ENCODE measurements at regions not wholly inside any gene's neighbourhood (a gene's known extent, or its start where the extent isn't known, plus 50 kb on each side); places are given as distances from the start of the nearest gene placed in this dataset.

DNA sequence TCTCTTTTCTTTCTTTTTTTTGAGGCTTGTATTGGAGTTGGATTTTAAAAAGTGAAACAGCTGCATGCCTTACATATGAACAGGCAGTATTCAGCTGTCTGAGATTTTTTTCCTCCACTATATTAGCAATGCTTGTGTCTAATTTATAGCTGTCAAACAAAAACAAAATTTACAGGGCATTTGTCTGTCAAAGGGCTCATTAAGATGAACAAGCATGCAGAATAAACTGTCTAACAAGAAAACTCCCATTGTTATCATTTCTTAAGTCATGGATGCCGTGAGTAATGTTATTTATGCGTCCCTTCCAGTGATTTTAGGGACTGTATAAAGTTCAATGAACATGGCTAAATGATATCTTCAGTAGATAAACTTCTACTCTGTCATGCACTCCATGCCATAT, 674.7 kb downstream of the PLCL1 start:
- Histone ChIP-seq H3K4me2 (ENCODE audit: low read length) (no peak overlapping the region), H3K9me2 (replicated peaks; ENCODE audit: low read length) (no peaks in the 10 kb centered on the region), H3K4me1 (ENCODE audit: insufficient read depth, low read length) (no peaks in the 10 kb centered on the region), H3K27me3 (ENCODE audit: low read length) (no peaks in the 10 kb centered on the region), H3K9ac (ENCODE audit: low read length) (no peak overlapping the region), H4K20me1 (ENCODE audit: low read length) (no peaks in the 10 kb centered on the region), H2AFZ (ENCODE audit: low read length) (no peak overlapping the region), H3K79me2 (ENCODE audit: low read length) (no peaks in the 10 kb centered on the region), H3K27ac (ENCODE audit: low read length) (no peak overlapping the region), H3F3A (ENCODE audit: low read length, unreplicated experiment) (no peaks in the 10 kb centered on the region), H3K36me3 (ENCODE audit: low read depth, low read length) (no peaks in the 10 kb centered on the region), H3K4me3 (ENCODE audit: low read length) (no peak overlapping the region), H3K9me3 (ENCODE audit: low read length) (0 out of 2 replicates have a peak, but pooled peaks cover 5% of the 10 kb centered on the region)
- intact Hi-C loops (cut with micrococcal nuclease): no loop called here
- no TSS peak for BruUV-seq (replicated peaks)
- POLR2A ChIA-PET (ENCODE audit: unreplicated experiment): no interaction called here
- CTCF ChIA-PET: no interaction called here
- DNase-seq (no peak), ATAC-seq (no peak)
- TF ChIP-seq EZH2phosphoT487 (IDR thresholded peaks at IDR 0.05; ENCODE audit: borderline replicate concordance, low read length) (no peak), EZH2 (IDR thresholded peaks at IDR 0.05; ENCODE audit: low read length, unreplicated experiment) (no peak)
- TF ChIP-seq, protein P1, sequence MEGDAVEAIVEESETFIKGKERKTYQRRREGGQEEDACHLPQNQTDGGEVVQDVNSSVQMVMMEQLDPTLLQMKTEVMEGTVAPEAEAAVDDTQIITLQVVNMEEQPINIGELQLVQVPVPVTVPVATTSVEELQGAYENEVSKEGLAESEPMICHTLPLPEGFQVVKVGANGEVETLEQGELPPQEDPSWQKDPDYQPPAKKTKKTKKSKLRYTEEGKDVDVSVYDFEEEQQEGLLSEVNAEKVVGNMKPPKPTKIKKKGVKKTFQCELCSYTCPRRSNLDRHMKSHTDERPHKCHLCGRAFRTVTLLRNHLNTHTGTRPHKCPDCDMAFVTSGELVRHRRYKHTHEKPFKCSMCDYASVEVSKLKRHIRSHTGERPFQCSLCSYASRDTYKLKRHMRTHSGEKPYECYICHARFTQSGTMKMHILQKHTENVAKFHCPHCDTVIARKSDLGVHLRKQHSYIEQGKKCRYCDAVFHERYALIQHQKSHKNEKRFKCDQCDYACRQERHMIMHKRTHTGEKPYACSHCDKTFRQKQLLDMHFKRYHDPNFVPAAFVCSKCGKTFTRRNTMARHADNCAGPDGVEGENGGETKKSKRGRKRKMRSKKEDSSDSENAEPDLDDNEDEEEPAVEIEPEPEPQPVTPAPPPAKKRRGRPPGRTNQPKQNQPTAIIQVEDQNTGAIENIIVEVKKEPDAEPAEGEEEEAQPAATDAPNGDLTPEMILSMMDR (conservative IDR thresholded peaks at IDR 0.05; ENCODE audit: low read depth, low read length): no peak

GRCh38 chr2:198478361-198478760, 674.0 kb downstream of the PLCL1 start:
- 0 out of 2 replicates have a peak, but pooled peaks cover 5% of the 10 kb centered on the region for H3K9me3 ChIP-seq (ENCODE audit: low read length)
- DNase-seq (no peak), ATAC-seq (no peak)
- CTCF ChIA-PET: no interaction called here
- no peaks in the 10 kb centered on the region for H3K36me3 ChIP-seq (ENCODE audit: low read depth, low read length)
- H2AFZ ChIP-seq (ENCODE audit: low read length): no peak overlapping the region
- H3K79me2 ChIP-seq (ENCODE audit: low read length): no peaks in the 10 kb centered on the region
- TF ChIP-seq EZH2 (IDR thresholded peaks at IDR 0.05; ENCODE audit: low read length, unreplicated experiment) (no peak), EZH2phosphoT487 (IDR thresholded peaks at IDR 0.05; ENCODE audit: borderline replicate concordance, low read length) (no peak)
- TF ChIP-seq, protein P1 (conservative IDR thresholded peaks at IDR 0.05; ENCODE audit: low read depth, low read length): no peak
- no peak overlapping the region for H3K4me2 ChIP-seq (ENCODE audit: low read length)
- BruUV-seq (replicated peaks): no TSS peak
- H3K4me3 ChIP-seq (ENCODE audit: low read length): no peak overlapping the region
- H3F3A ChIP-seq (ENCODE audit: low read length, unreplicated experiment): no peaks in the 10 kb centered on the region
- H3K9me2 ChIP-seq (replicated peaks; ENCODE audit: low read length): no peaks in the 10 kb centered on the region
- intact Hi-C loops (cut with micrococcal nuclease): no loop called here
- no peaks in the 10 kb centered on the region for H3K4me1 ChIP-seq (ENCODE audit: insufficient read depth, low read length)
- POLR2A ChIA-PET (ENCODE audit: unreplicated experiment): no interaction called here
- no peak overlapping the region for H3K9ac ChIP-seq (ENCODE audit: low read length)
- no peaks in the 10 kb centered on the region for H3K27me3 ChIP-seq (ENCODE audit: low read length)
- no peak overlapping the region for H3K27ac ChIP-seq (ENCODE audit: low read length)
- H4K20me1 ChIP-seq (ENCODE audit: low read length): no peaks in the 10 kb centered on the region

DNA sequence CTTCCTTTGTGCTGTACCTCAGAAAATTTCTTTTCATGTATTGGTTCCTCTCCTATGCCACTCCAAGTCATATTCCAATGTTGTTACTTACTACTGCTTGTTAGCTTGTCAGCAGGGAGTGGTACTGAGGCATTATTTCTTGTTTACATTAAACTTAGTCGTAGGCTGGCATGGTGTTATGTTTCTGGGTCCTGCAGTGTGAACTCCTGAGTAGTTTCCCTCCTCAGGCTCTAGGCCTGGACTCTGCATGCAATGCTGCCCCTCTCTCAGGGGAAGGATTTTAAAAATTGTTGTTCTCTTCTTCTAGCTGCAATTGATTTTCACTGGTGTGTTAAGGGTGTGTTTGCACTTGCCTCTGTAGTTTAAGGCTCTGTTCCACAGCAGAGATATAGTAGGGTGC, 671.6 kb downstream of the PLCL1 start:
- 0 out of 2 replicates have a peak, but pooled peaks cover 5% of the 10 kb centered on the region for H3K9me3 ChIP-seq (ENCODE audit: low read length)
- POLR2A ChIA-PET (ENCODE audit: unreplicated experiment): interaction anchor here (0.5 kb wide), 1 partner anchor 1171 kb away, joined by 4 read pairs; no protein-coding TSS in a partner anchor
- H4K20me1 ChIP-seq (ENCODE audit: low read length): no peaks in the 10 kb centered on the region
- H3K9ac ChIP-seq (ENCODE audit: low read length): no peak overlapping the region
- no peaks in the 10 kb centered on the region for H3K27me3 ChIP-seq (ENCODE audit: low read length)
- ATAC-seq (no peak), DNase-seq (no peak)
- no peaks in the 10 kb centered on the region; the same call in 1 of the 2 replicates for H3K36me3 ChIP-seq (ENCODE audit: low read depth, low read length)
- no peaks in the 10 kb centered on the region for H3K4me1 ChIP-seq (ENCODE audit: insufficient read depth, low read length)
- H3K79me2 ChIP-seq (ENCODE audit: low read length): no peaks in the 10 kb centered on the region
- CTCF ChIA-PET: no interaction called here
- no peak overlapping the region for H3K4me3 ChIP-seq (ENCODE audit: low read length)
- H3F3A ChIP-seq (ENCODE audit: low read length, unreplicated experiment): no peaks in the 10 kb centered on the region
- intact Hi-C loops (cut with micrococcal nuclease): no loop called here
- no TSS peak for BruUV-seq (replicated peaks)
- TF ChIP-seq EZH2 (IDR thresholded peaks at IDR 0.05; ENCODE audit: low read length, unreplicated experiment) (no peak), EZH2phosphoT487 (IDR thresholded peaks at IDR 0.05; ENCODE audit: borderline replicate concordance, low read length) (no peak)
- TF ChIP-seq, protein P1 (conservative IDR thresholded peaks at IDR 0.05; ENCODE audit: low read depth, low read length): no peak
- H3K4me2 ChIP-seq (ENCODE audit: low read length): no peak overlapping the region
- no peak overlapping the region for H2AFZ ChIP-seq (ENCODE audit: low read length)
- H3K9me2 ChIP-seq (replicated peaks; ENCODE audit: low read length): no peaks in the 10 kb centered on the region
- H3K27ac ChIP-seq (ENCODE audit: low read length): no peak overlapping the region

All from PC-3 (cell line).